AG04449 (cell line): ENCODE measurements at regions not wholly inside any gene's neighbourhood (a gene's known extent, or its start where the extent isn't known, plus 50 kb on each side); places are given as distances from the start of the nearest gene placed in this dataset.

Source experiments
- CTCF ChIA-PET: fragments of 350-600 bp; formaldehyde crosslinking; extraction: SDS; loops from one replicate; lab custom pipeline; 2021; ENCODE audit warnings: antibody characterized with exemption; lab: Yijun Ruan, JAX
- POLR2A ChIA-PET: fragments of 400-600, 350-600 bp; formaldehyde crosslinking; extraction: SDS; loops from one replicate; lab custom pipeline; 2020; ENCODE audit warnings: antibody characterized with exemption, inconsistent platforms; lab: Yijun Ruan, JAX
- DNase-seq: peaks from one replicate; pipeline ENCODE4 v3.0.0-alpha.2; 2010; ENCODE audit warnings: low read depth, low spot score
- H3K4me3 ChIP-seq: 2 replicates; pipeline ENCODE4 v1.5.1; 2011; ENCODE audit warnings: low read depth, mild to moderate bottlenecking, control low read depth, low read length
- TF ChIP-seq, protein P1 (sequence below): IDR thresholded peaks from one replicate; pipeline ENCODE4 v1.5.1; 2011; ENCODE audit warnings: mild to moderate bottlenecking, moderate library complexity, low read length, control low read depth, inconsistent platforms; ENCODE audit not compliant: insufficient read depth; ENCODE audit errors: missing control alignments

DNA sequence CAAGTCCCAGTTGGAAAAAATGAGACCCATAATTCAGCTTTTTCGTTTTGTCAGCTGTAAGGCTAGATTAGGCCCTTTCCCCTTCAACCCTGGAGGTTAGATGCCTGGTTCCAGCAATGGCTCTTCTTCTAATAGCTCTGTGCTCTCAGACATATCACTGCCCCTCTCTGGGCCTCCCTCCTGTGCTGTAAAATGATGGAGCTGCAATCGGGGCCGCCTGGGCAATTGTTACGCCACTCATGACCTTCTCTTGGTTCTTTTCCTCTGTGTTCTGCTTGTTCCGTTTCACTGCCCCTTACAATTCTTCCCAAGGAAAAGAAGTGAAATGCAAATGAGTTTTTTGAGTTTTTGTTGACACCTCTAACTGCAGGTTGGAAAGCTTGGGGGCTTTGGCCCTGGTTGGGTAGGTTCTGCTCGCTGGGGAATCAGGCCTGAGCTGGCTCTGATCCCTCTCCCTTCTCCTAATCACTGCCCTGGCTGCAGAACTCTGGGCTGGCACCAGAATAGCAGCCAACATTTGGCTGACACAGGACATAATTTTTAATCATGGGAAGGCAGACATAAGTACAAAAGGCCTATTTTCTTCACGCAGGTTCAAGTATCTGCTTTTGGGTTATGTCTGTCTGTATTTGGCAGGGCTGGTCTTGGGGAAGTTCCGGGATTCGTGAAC, 110.9 kb downstream of the FOXD1 start:
- H3K4me3 ChIP-seq = no peak overlapping the region
- DNase-seq = no peak
- TF ChIP-seq, protein P1, sequence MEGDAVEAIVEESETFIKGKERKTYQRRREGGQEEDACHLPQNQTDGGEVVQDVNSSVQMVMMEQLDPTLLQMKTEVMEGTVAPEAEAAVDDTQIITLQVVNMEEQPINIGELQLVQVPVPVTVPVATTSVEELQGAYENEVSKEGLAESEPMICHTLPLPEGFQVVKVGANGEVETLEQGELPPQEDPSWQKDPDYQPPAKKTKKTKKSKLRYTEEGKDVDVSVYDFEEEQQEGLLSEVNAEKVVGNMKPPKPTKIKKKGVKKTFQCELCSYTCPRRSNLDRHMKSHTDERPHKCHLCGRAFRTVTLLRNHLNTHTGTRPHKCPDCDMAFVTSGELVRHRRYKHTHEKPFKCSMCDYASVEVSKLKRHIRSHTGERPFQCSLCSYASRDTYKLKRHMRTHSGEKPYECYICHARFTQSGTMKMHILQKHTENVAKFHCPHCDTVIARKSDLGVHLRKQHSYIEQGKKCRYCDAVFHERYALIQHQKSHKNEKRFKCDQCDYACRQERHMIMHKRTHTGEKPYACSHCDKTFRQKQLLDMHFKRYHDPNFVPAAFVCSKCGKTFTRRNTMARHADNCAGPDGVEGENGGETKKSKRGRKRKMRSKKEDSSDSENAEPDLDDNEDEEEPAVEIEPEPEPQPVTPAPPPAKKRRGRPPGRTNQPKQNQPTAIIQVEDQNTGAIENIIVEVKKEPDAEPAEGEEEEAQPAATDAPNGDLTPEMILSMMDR = no peak
- ChIA-PET POLR2A (interaction anchor here (0.9 to 1.6 kb wide), 4 partner anchors 16 to 111 kb away, joined by 4 to 6 read pairs (median 4); partner anchors contain the start of gene FOXD1), CTCF (interaction anchor here (0.9 to 1.6 kb wide), 5 partner anchors 11 to 121 kb away, joined by 3 to 5 read pairs (median 3); no protein-coding TSS in a partner anchor)

DNA sequence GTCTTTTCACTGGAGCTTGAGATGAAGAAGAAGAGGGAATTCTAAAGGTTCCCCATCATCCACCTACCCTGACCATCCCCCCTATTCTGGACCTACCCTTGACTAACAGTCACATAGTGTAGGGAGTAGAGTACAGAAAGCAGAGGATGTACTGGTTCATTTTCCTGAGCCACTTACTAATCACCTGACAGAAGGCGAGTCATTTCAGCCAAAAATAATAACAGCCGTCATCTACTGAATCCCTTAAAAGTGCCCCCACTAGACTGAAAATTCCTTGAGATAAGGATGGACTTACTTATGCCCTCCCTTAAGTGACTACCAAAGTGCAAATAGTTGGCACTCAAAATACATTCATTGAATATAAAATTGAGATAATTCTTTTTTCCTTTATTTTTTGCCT, 112.2 kb downstream of the FOXD1 start:
- DNase-seq = no peak
- CTCF ChIA-PET = no interaction called here
- no peak overlapping the region for H3K4me3 ChIP-seq
- POLR2A ChIA-PET = no interaction called here
- TF ChIP-seq, protein P1 = no peak

DNA sequence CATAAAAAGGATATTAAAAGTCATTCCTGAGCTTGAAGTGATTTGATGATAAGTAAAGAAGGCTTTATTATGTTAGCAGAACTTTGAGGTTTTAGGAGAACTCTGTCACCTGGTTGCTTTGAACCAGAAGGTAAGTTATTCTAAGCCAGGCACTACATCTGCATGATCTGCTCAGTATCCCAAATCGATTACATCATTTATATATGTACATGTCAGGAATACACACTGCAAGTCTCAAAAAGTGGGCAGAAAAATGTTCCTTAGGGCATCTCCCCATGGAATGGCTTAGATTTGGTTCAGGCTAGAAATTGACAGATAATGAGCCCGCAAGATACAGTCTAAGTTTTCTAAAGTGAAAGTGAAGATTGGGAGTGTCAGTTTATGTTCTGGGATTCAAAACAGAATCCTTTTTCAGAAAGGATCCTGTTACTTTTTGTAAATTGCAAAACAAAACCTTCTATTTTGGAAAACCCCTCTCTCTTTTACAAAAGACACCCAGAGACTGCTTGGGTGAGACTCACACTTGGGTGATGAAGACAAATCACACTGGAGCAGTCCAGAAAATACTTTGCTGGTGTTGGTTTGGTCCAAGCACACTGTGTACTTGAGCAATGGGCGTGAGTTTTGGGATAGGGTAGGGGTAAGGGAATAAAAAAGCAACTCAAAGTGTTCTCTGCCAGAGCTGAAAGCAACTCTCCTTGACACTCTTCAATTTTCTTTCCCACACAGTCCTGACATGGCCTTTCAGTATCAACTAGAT, 114.5 kb downstream of the FOXD1 start:
- CTCF ChIA-PET = no interaction called here

DNA sequence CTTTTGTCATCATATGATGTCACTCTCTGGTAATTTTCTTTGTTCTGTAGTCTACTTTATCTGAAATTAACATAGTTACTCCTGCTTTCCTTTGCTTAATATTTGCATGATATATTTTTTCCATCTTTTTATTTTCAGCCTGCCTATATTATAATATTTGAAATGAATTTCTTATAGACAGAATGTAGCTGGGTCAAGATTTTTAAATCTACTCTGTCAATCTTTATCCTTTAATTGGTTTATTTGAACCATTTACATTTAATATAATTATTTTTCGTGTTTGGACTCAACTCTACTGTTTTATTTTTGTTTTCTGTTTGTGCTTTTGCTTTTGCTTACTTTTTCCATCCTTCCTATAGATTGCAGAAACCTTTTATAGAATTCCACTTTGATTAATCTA, 118.0 kb downstream of the FOXD1 start:
- POLR2A ChIA-PET = no interaction called here
- no peak overlapping the region for H3K4me3 ChIP-seq
- DNase-seq = no peak
- TF ChIP-seq, protein P1 = no peak
- CTCF ChIA-PET = no interaction called here

More for the DNA sequence above, 114.5 kb downstream of the FOXD1 start:
- POLR2A ChIA-PET = no interaction called here
- TF ChIP-seq, protein P1 = no peak
- H3K4me3 ChIP-seq = no peak overlapping the region
- DNase-seq = no peak

- ChIA-PET CTCF (interaction anchor here (0.8 kb wide), 1 partner anchor 89 kb away, joined by 3 read pairs; no protein-coding TSS in a partner anchor), POLR2A (no interaction called here)
- no peak overlapping the region for H3K4me3 ChIP-seq
- TF ChIP-seq, protein P1 = no peak
- no peak for DNase-seq
These were observed 119.9 kb downstream of the FOXD1 start for GRCh38 chr5:73328640-73329039.

- CTCF ChIA-PET = interaction anchor here (1.9 to 2.1 kb wide), 2 partner anchors 9 to 123 kb away, joined by 5 to 6 read pairs; no protein-coding TSS in a partner anchor
- no peak for DNase-seq
- POLR2A ChIA-PET = no interaction called here
- TF ChIP-seq, protein P1 = no peak
- no peak overlapping the region for H3K4me3 ChIP-seq
These were observed 120.6 kb downstream of the FOXD1 start for GRCh38 chr5:73327908-73328455.
